ENCODE measurements at regions not wholly inside any gene's neighbourhood (a gene's known extent, or its start where the extent isn't known, plus 50 kb on each side); places are given as distances from the start of the nearest gene placed in this dataset.

DNA sequence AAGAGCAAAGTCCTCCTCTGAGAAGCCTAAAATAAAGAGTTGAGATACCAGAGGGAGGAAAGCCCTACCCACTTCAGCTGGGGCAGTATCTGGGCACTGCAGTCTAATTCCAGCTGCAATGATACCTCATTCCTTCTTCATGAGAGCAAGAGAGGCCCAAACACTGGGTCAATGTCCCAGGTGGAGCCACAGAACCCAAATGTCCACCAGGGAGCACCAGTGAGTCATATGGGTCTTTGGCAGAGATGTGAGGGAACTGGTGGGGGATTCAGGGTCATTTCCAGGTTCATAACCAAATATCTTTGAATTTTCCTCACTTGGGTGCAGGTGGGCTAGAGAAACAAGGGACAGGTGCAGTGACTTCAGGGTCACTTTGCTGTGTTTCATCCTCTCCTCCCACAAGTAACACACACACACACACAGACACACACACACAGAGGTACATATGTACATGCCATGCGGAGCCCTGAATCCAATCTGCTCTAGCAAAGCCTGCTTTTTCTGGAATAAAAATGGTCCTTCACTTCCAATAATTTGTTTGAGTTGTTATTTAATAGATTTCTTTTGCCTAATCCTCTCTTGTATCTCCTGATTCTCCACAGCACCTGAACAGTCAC lies 585.4 kb downstream of the SOX6 start:
- peaks cover 5% of the 10 kb centered on the region for H3K9me3 Mint-ChIP-seq
- H3K36me3 Mint-ChIP-seq: peaks cover 3% of the 10 kb centered on the region
- TF ChIP-seq, protein P1, sequence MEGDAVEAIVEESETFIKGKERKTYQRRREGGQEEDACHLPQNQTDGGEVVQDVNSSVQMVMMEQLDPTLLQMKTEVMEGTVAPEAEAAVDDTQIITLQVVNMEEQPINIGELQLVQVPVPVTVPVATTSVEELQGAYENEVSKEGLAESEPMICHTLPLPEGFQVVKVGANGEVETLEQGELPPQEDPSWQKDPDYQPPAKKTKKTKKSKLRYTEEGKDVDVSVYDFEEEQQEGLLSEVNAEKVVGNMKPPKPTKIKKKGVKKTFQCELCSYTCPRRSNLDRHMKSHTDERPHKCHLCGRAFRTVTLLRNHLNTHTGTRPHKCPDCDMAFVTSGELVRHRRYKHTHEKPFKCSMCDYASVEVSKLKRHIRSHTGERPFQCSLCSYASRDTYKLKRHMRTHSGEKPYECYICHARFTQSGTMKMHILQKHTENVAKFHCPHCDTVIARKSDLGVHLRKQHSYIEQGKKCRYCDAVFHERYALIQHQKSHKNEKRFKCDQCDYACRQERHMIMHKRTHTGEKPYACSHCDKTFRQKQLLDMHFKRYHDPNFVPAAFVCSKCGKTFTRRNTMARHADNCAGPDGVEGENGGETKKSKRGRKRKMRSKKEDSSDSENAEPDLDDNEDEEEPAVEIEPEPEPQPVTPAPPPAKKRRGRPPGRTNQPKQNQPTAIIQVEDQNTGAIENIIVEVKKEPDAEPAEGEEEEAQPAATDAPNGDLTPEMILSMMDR (conservative IDR thresholded peaks at IDR 0.05): peak; percentile 71
- peaks cover 43% of the 10 kb centered on the region for H3K4me1 Mint-ChIP-seq (ENCODE audit: unreplicated experiment)
- DNase-seq (ENCODE audit: extremely low spot score, unreplicated experiment): no peak
- H3K27ac Mint-ChIP-seq: no peak overlapping the region
- peaks cover 19% of the 10 kb centered on the region for H3K27me3 Mint-ChIP-seq
- H3K4me3 Mint-ChIP-seq: no peak overlapping the region

DNA sequence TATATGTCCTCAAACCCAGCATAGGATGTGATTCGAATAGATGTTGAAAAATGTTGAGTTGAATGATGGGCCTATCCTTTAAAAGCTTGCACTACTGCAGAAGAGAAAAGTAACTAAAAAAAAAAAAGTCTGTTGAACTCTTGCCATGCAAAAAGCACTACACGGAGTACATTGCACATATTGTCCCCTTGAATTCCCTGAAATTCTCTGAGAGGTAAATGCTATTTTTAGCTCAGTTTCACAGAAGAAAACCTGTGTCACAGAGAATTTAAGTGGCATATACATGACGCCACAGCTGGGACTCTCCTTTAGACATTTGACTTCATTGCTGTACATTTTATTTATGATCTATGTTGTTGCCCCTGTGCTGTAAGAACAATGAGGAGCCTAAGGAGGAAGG lies 583.8 kb downstream of the SOX6 start:
- TF ChIP-seq, protein P1 (conservative IDR thresholded peaks at IDR 0.05): no peak
- peaks cover 3% of the 10 kb centered on the region for H3K36me3 Mint-ChIP-seq
- no peak overlapping the region for H3K4me3 Mint-ChIP-seq
- no peak overlapping the region for H3K27ac Mint-ChIP-seq
- peaks cover 5% of the 10 kb centered on the region for H3K9me3 Mint-ChIP-seq
- no peak for DNase-seq (ENCODE audit: extremely low spot score, unreplicated experiment)
- peaks cover 23% of the 10 kb centered on the region for H3K27me3 Mint-ChIP-seq
- peaks cover 50% of the 10 kb centered on the region for H3K4me1 Mint-ChIP-seq (ENCODE audit: unreplicated experiment)

DNA sequence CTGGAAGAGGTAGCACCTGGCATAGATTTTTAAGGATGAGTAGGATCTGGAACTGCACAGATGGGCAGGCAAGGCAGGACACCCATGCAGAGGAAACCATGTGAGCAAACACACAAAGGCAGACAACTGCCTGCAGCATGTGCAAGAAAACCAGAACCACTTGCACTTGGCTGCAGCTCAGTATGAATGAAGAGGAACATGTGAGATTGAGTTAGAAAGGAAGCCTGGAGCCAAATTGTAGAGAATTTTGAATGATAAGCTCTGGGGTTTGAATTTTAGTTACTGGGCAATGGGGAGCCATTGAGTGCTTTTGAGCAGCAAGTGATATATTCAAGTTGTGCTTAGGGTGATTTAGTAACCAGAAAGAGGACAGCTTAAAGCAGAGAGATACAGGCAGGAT lies 583.4 kb downstream of the SOX6 start:
- Mint-ChIP-seq H3K36me3 (peaks cover 3% of the 10 kb centered on the region), H3K27me3 (peaks cover 23% of the 10 kb centered on the region), H3K27ac (no peak overlapping the region), H3K4me3 (peak overlapping the region; percentile 60), H3K9me3 (peaks cover 5% of the 10 kb centered on the region), H3K4me1 (ENCODE audit: unreplicated experiment) (peaks cover 50% of the 10 kb centered on the region)
- TF ChIP-seq, protein P1 (conservative IDR thresholded peaks at IDR 0.05): no peak
- DNase-seq (ENCODE audit: extremely low spot score, unreplicated experiment): no peak

DNA sequence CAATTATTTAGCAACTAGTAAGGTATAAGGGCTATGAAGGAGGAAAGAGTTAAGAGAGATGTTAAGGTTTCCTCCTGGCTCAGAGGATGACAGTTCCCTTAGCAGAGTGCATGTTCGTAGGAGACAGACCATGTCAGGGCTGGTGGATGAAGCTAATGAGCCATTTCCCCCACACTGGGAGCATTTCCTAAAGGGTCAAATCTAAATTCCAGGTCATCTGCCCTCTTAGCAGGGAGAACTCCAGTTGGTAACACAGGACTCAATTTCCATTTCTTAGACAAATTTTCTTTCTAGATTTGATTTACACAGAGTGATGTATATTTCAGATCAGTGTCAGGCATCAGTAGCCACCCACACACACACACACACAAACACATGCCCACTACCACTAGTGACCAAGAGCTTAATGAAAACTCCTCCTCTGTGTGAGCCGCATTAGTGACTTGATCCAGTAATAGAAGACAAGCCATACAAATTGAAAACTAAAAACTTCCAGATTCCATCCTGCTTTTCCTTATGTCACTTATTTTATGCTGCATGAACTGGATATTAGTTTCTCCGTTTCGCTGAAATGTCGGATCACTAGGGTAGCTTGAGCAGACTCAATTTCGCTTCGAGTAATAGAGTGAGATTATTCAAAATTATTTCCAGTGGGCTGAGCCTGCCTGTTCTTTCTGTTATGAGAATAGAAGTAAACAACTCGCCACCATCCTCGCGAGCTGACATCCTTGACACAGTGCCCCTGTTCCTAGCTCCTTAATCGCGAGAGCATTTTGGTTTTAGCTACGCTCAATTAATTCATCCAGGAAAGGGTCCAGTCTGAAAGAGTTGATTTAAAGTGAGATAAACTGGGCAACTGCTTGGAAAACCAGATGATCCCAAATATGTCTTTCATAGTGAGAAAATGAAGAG lies 582.6 kb downstream of the SOX6 start:
- H3K4me1 Mint-ChIP-seq (ENCODE audit: unreplicated experiment): peaks cover 48% of the 10 kb centered on the region
- H3K27me3 Mint-ChIP-seq: peaks cover 23% of the 10 kb centered on the region
- no peak for DNase-seq (ENCODE audit: extremely low spot score, unreplicated experiment)
- H3K4me3 Mint-ChIP-seq: peak overlapping the region; percentile 60
- peak overlapping the region; percentile 75 for H3K27ac Mint-ChIP-seq
- H3K36me3 Mint-ChIP-seq: peaks cover 2% of the 10 kb centered on the region
- peaks cover 2% of the 10 kb centered on the region for H3K9me3 Mint-ChIP-seq
- TF ChIP-seq, protein P1 (conservative IDR thresholded peaks at IDR 0.05): no peak

DNA sequence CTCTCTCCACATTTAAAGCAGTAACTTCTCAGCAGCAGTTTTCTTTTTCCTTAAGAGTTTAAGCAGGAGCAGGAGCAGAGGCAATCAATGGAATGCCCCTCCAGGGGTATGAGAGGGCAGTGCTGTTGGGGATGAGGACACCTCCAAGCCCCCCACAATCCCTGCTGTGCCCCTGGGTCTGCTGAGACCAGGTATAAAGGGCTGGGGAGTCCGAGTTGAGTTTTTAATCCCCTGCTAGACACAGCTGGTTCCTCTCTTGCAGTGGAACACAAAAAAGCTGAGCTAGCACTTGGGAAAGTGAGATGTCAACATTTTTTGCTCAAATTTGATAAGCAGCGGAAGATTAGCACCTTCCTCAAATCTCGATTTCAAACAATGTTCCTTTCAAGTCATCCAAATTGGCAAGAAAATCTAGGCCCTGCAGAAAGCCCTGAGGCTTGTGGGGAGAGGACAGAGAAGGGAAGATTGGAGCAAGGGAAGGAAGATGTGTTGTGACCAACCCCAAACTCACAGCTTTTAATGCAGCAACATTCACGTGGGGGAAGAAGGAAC lies 581.9 kb downstream of the SOX6 start:
- Mint-ChIP-seq H3K4me1 (ENCODE audit: unreplicated experiment) (peaks cover 43% of the 10 kb centered on the region), H3K4me3 (peak overlapping the region; percentile 60), H3K27ac (peak overlapping the region; percentile 75), H3K36me3 (no peaks in the 10 kb centered on the region), H3K27me3 (peaks cover 23% of the 10 kb centered on the region), H3K9me3 (no peaks in the 10 kb centered on the region)
- DNase-seq (ENCODE audit: extremely low spot score, unreplicated experiment): no peak
- TF ChIP-seq, protein P1 (conservative IDR thresholded peaks at IDR 0.05): no peak

Measured in type B pancreatic cell (in vitro differentiated cells).